ENCODE measurements at regions not wholly inside any gene's neighbourhood (a gene's known extent, or its start where the extent isn't known, plus 50 kb on each side); places are given as distances from the start of the nearest gene placed in this dataset.

- Mint-ChIP-seq H3K27ac (no peak overlapping the region), H3K9me3 (no peaks in the 10 kb centered on the region; a peak in 1 of 5 replicates), H3K4me3 (no peak overlapping the region), H3K36me3 (ENCODE audit: insufficient read depth in 1 of 3, low read depth in 3 of 3) (no peaks in the 10 kb centered on the region; a peak in 1 of 7 replicates), H3K4me1 (no peaks in the 10 kb centered on the region), H3K27me3 (ENCODE audit: low read depth) (no peaks in the 10 kb centered on the region)
- H3K27ac ChIP-seq (ENCODE audit: insufficient read length, low read depth, low read length), result no peak overlapping the region
- H3K4me2 ChIP-seq (ENCODE audit: insufficient read depth, insufficient read length, low read length), result no peak overlapping the region
- H3T11ph ChIP-seq (ENCODE audit: low read length), result no peak overlapping the region
- H3K4ac ChIP-seq (ENCODE audit: low read depth, low read length), result no peak overlapping the region
- no peak overlapping the region for H4K5ac ChIP-seq (ENCODE audit: insufficient read length, low read depth, low read length)
- no peak overlapping the region for H3K14ac ChIP-seq (ENCODE audit: insufficient read depth, low read length)
- no peak overlapping the region for H4K91ac ChIP-seq (ENCODE audit: insufficient read length, low read depth, low read length)
- no peak overlapping the region for H3K9ac ChIP-seq (ENCODE audit: extremely low read depth, insufficient read length, low read length)
- no peak overlapping the region for H2BK12ac ChIP-seq (ENCODE audit: insufficient read length, low read depth, low read length)
- H3K18ac ChIP-seq (ENCODE audit: insufficient read length, low read depth, low read length), result no peak overlapping the region
- no peaks in the 10 kb centered on the region for H3K79me1 ChIP-seq (ENCODE audit: insufficient read depth, low read depth, low read length, poor library complexity, severe bottlenecking)
- H2BK5ac ChIP-seq (ENCODE audit: insufficient read length, low read length), result no peak overlapping the region
- WGBS (ENCODE audit: extremely low coverage, insufficient read length, low lambda C conversion rate), result no CpG with 5 or more reads among the region's 2 CpGs
- TF ChIP-seq CTCF (conservative IDR thresholded peaks at IDR 0.05), result no peak
- no peak overlapping the region for H3K56ac ChIP-seq (ENCODE audit: insufficient read length, low read depth, low read length)
- H3K27me3 ChIP-seq (ENCODE audit: insufficient read depth, low read length), result no peaks in the 10 kb centered on the region
- H4K8ac ChIP-seq (replicated peaks; ENCODE audit: insufficient read length, low read depth, low read length), result no peak overlapping the region
- no peaks in the 10 kb centered on the region for H3K4me1 ChIP-seq (ENCODE audit: insufficient read depth, low read length)
- no peaks in the 10 kb centered on the region for H3K9me3 ChIP-seq (ENCODE audit: control insufficient read depth, low read depth, low read length)
- no peaks in the 10 kb centered on the region for H3K23me2 ChIP-seq (ENCODE audit: insufficient read length, low read depth, low read length, poor library complexity, severe bottlenecking)
- no peak overlapping the region for H2BK120ac ChIP-seq (ENCODE audit: low read depth, low read length, poor library complexity, severe bottlenecking)
- H2AK5ac ChIP-seq (ENCODE audit: insufficient read length, low read length), result no peak overlapping the region
- H3K23ac ChIP-seq (ENCODE audit: insufficient read length, low read depth, low read length), result no peak overlapping the region
- no peak overlapping the region for H2BK20ac ChIP-seq (ENCODE audit: low read depth, low read length, poor library complexity, severe bottlenecking)
- no peak overlapping the region for H2AFZ ChIP-seq (ENCODE audit: low read length)
- no peaks in the 10 kb centered on the region for H3K79me2 ChIP-seq (ENCODE audit: insufficient read depth, low read length)
- H2BK15ac ChIP-seq (ENCODE audit: low read depth, low read length), result no peak overlapping the region
- no peak for DNase-seq
- no peaks in the 10 kb centered on the region for H4K20me1 ChIP-seq (ENCODE audit: control insufficient read depth, insufficient read depth, insufficient read length)
These were observed 665.4 kb downstream of the EPM2A start for GRCh38 chr6:145069966-145070365.

Measured in H9 (cell line).